ENCODE measurements at regions not wholly inside any gene's neighbourhood (a gene's known extent, or its start where the extent isn't known, plus 50 kb on each side); places are given as distances from the start of the nearest gene placed in this dataset.

DNA sequence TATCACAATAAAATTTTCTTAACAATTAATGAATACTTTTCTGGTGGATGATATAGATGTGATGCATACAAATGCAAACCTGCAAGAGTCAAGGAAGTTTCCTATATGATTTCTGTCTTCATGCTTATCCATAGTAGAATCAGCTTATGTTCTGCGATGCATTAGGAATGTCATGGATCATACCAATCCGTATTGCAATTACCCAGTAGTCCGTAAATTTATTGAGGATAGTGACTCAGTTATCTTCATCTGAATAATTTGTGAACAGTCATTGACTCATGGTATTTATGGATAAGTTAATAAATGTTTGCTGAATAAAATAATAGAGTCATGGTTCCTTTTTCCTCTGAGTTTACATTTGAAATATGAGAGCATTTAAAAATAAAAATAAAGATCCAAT, 483.4 kb downstream of the LRFN5 start:
- no peak overlapping the region for H3K27ac ChIP-seq (ENCODE audit: low read depth, low read length)
- H3K9me3 ChIP-seq (ENCODE audit: insufficient read depth, low read depth, low read length): no peaks in the 10 kb centered on the region
- no peak overlapping the region for H3K4me3 ChIP-seq (ENCODE audit: low read depth, low read length)
- H4K8ac ChIP-seq (ENCODE audit: low read depth, low read length): no peak overlapping the region
- H3K79me2 ChIP-seq (ENCODE audit: control insufficient read depth, insufficient read depth, low read length, poor library complexity): no peaks in the 10 kb centered on the region
- no peaks in the 10 kb centered on the region for H3K27me3 ChIP-seq (ENCODE audit: insufficient read depth, low read length)
- no peak overlapping the region for H3K14ac ChIP-seq (ENCODE audit: low read length)
- H3K4me1 ChIP-seq (ENCODE audit: control insufficient read depth in 1 of 2, insufficient read depth in 2 of 2, low read length in 2 of 2): no peaks in the 10 kb centered on the region
- no peak for DNase-seq
- H4K12ac ChIP-seq (ENCODE audit: low read depth, low read length): no peak overlapping the region
- no peak overlapping the region for H3K23ac ChIP-seq (ENCODE audit: low read length)
- H3K36me3 ChIP-seq (ENCODE audit: control insufficient read depth in 1 of 2, insufficient read depth in 2 of 2, low read length in 2 of 2): no peaks in the 10 kb centered on the region
- H2BK12ac ChIP-seq (ENCODE audit: low read length): no peak overlapping the region
- H2BK120ac ChIP-seq (ENCODE audit: insufficient read depth, low read length, poor library complexity): no peak overlapping the region
- H4K91ac ChIP-seq (ENCODE audit: low read depth, low read length): no peak overlapping the region
- H3K4me2 ChIP-seq (ENCODE audit: low read length): no peak overlapping the region
- WGBS (ENCODE audit: extremely low coverage, insufficient coverage, insufficient read length): no CpG with 5 or more reads among the region's 3 CpGs
- no peak overlapping the region for H2AK5ac ChIP-seq (ENCODE audit: low read length)
- no peak overlapping the region for H3K9ac ChIP-seq (ENCODE audit: low read length)
- no peak overlapping the region for H3K18ac ChIP-seq (ENCODE audit: low read length)
- H2AFZ ChIP-seq (ENCODE audit: insufficient read depth, low read length, poor library complexity): no peak overlapping the region
- H2BK5ac ChIP-seq (ENCODE audit: low read depth, low read length, poor library complexity): no peak overlapping the region
- no peaks in the 10 kb centered on the region for H3K79me1 ChIP-seq (ENCODE audit: low read length)
- H3K4ac ChIP-seq (ENCODE audit: low read depth, low read length): no peak overlapping the region

- Histone ChIP-seq H3K9ac (ENCODE audit: low read length) (no peak overlapping the region), H2BK5ac (ENCODE audit: low read depth, low read length, poor library complexity) (no peak overlapping the region), H3K4me2 (ENCODE audit: low read length) (no peak overlapping the region), H3K18ac (ENCODE audit: low read length) (no peak overlapping the region), H3K4me3 (ENCODE audit: low read depth, low read length) (no peak overlapping the region), H2AK5ac (ENCODE audit: low read length) (no peak overlapping the region), H3K9me3 (ENCODE audit: insufficient read depth, low read depth, low read length) (no peaks in the 10 kb centered on the region), H3K27me3 (ENCODE audit: insufficient read depth, low read length) (no peaks in the 10 kb centered on the region), H3K79me1 (ENCODE audit: low read length) (no peaks in the 10 kb centered on the region), H4K91ac (ENCODE audit: low read depth, low read length) (no peak overlapping the region), H4K12ac (ENCODE audit: low read depth, low read length) (no peak overlapping the region), H3K36me3 (ENCODE audit: control insufficient read depth in 1 of 2, insufficient read depth in 2 of 2, low read length in 2 of 2) (no peaks in the 10 kb centered on the region), H4K8ac (ENCODE audit: low read depth, low read length) (no peak overlapping the region), H3K23ac (ENCODE audit: low read length) (no peak overlapping the region), H2BK120ac (ENCODE audit: insufficient read depth, low read length, poor library complexity) (no peak overlapping the region), H3K4me1 (ENCODE audit: control insufficient read depth in 1 of 2, insufficient read depth in 2 of 2, low read length in 2 of 2) (no peaks in the 10 kb centered on the region), H2BK12ac (ENCODE audit: low read length) (no peak overlapping the region), H3K14ac (ENCODE audit: low read length) (no peak overlapping the region), H3K27ac (ENCODE audit: low read depth, low read length) (no peak overlapping the region), H3K4ac (ENCODE audit: low read depth, low read length) (no peak overlapping the region), H3K79me2 (ENCODE audit: control insufficient read depth, insufficient read depth, low read length, poor library complexity) (no peaks in the 10 kb centered on the region), H2AFZ (ENCODE audit: insufficient read depth, low read length, poor library complexity) (no peak overlapping the region)
- no peak for DNase-seq
Measured at GRCh38 chr14:42079911-42080310, 473.2 kb downstream of the LRFN5 start.

GRCh38 chr14:42078345-42078744, 471.7 kb downstream of the LRFN5 start:
- H4K91ac ChIP-seq (ENCODE audit: low read depth, low read length): no peak overlapping the region
- no peak overlapping the region for H3K4me3 ChIP-seq (ENCODE audit: low read depth, low read length)
- no peak overlapping the region for H3K4me2 ChIP-seq (ENCODE audit: low read length)
- H2AK5ac ChIP-seq (ENCODE audit: low read length): no peak overlapping the region
- DNase-seq: no peak
- H2AFZ ChIP-seq (ENCODE audit: insufficient read depth, low read length, poor library complexity): no peak overlapping the region
- no CpG with 5 or more reads among the region's 2 CpGs for WGBS (ENCODE audit: extremely low coverage, insufficient coverage, insufficient read length)
- no peaks in the 10 kb centered on the region for H3K4me1 ChIP-seq (ENCODE audit: control insufficient read depth in 1 of 2, insufficient read depth in 2 of 2, low read length in 2 of 2)
- H3K79me1 ChIP-seq (ENCODE audit: low read length): no peaks in the 10 kb centered on the region
- no peak overlapping the region for H3K4ac ChIP-seq (ENCODE audit: low read depth, low read length)
- H3K14ac ChIP-seq (ENCODE audit: low read length): no peak overlapping the region
- H2BK120ac ChIP-seq (ENCODE audit: insufficient read depth, low read length, poor library complexity): no peak overlapping the region
- H4K8ac ChIP-seq (ENCODE audit: low read depth, low read length): no peak overlapping the region
- H3K9me3 ChIP-seq (ENCODE audit: insufficient read depth, low read depth, low read length): no peaks in the 10 kb centered on the region
- no peak overlapping the region for H2BK5ac ChIP-seq (ENCODE audit: low read depth, low read length, poor library complexity)
- H3K18ac ChIP-seq (ENCODE audit: low read length): no peak overlapping the region
- no peaks in the 10 kb centered on the region for H3K36me3 ChIP-seq (ENCODE audit: control insufficient read depth in 1 of 2, insufficient read depth in 2 of 2, low read length in 2 of 2)
- H3K27ac ChIP-seq (ENCODE audit: low read depth, low read length): no peak overlapping the region
- H2BK12ac ChIP-seq (ENCODE audit: low read length): no peak overlapping the region
- no peak overlapping the region for H4K12ac ChIP-seq (ENCODE audit: low read depth, low read length)
- no peaks in the 10 kb centered on the region for H3K79me2 ChIP-seq (ENCODE audit: control insufficient read depth, insufficient read depth, low read length, poor library complexity)
- no peak overlapping the region for H3K9ac ChIP-seq (ENCODE audit: low read length)
- H3K23ac ChIP-seq (ENCODE audit: low read length): no peak overlapping the region
- no peaks in the 10 kb centered on the region for H3K27me3 ChIP-seq (ENCODE audit: insufficient read depth, low read length)

GRCh38 chr14:42070031-42070430, 463.4 kb downstream of the LRFN5 start:
- Histone ChIP-seq H3K4me1 (ENCODE audit: control insufficient read depth in 1 of 2, insufficient read depth in 2 of 2, low read length in 2 of 2) (no peaks in the 10 kb centered on the region), H2AFZ (ENCODE audit: insufficient read depth, low read length, poor library complexity) (no peak overlapping the region), H3K23ac (ENCODE audit: low read length) (no peak overlapping the region), H3K79me1 (ENCODE audit: low read length) (no peaks in the 10 kb centered on the region), H2BK120ac (ENCODE audit: insufficient read depth, low read length, poor library complexity) (no peak overlapping the region), H2BK5ac (ENCODE audit: low read depth, low read length, poor library complexity) (no peak overlapping the region), H3K27ac (ENCODE audit: low read depth, low read length) (no peak overlapping the region), H3K9ac (ENCODE audit: low read length) (no peak overlapping the region), H3K9me3 (ENCODE audit: insufficient read depth, low read depth, low read length) (no peaks in the 10 kb centered on the region), H4K8ac (ENCODE audit: low read depth, low read length) (no peak overlapping the region), H2AK5ac (ENCODE audit: low read length) (no peak overlapping the region), H3K79me2 (ENCODE audit: control insufficient read depth, insufficient read depth, low read length, poor library complexity) (no peaks in the 10 kb centered on the region), H3K4me3 (ENCODE audit: low read depth, low read length) (no peak overlapping the region), H3K14ac (ENCODE audit: low read length) (no peak overlapping the region), H3K4ac (ENCODE audit: low read depth, low read length) (no peak overlapping the region), H4K91ac (ENCODE audit: low read depth, low read length) (no peak overlapping the region), H3K18ac (ENCODE audit: low read length) (no peak overlapping the region), H3K27me3 (ENCODE audit: insufficient read depth, low read length) (no peaks in the 10 kb centered on the region), H4K12ac (ENCODE audit: low read depth, low read length) (no peak overlapping the region), H3K36me3 (ENCODE audit: control insufficient read depth in 1 of 2, insufficient read depth in 2 of 2, low read length in 2 of 2) (no peaks in the 10 kb centered on the region), H3K4me2 (ENCODE audit: low read length) (no peak overlapping the region), H2BK12ac (ENCODE audit: low read length) (no peak overlapping the region)
- no peak for DNase-seq
- WGBS (ENCODE audit: extremely low coverage, insufficient coverage, insufficient read length): no CpG with 5 or more reads among the region's 3 CpGs

DNA sequence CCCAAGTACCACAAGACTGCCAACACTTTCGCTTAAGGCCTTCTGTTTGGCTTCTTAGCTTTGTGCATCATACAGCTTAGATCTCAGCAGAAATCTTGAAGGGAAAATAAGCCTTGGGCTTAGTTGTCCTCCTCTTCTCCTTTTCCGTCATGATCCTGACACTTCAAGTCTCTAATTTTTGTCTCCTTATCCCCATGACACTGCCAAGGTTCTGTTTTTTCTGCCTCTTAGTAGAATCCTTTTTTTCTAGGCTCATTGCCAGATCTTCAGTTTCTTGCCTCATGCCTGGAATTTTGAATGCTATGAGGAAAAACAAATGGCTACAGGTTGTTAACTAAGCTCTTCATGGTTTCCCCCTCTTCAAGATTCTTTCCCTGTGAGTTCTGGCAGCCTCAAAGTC, 450.4 kb downstream of the LRFN5 start:
- H3K27me3 ChIP-seq (ENCODE audit: insufficient read depth, low read length): no peaks in the 10 kb centered on the region
- H3K4me2 ChIP-seq (ENCODE audit: low read length): no peak overlapping the region
- H4K91ac ChIP-seq (ENCODE audit: low read depth, low read length): no peak overlapping the region
- no peak overlapping the region for H3K18ac ChIP-seq (ENCODE audit: low read length)
- no peaks in the 10 kb centered on the region for H3K36me3 ChIP-seq (ENCODE audit: control insufficient read depth in 1 of 2, insufficient read depth in 2 of 2, low read length in 2 of 2)
- no peak overlapping the region for H2BK12ac ChIP-seq (ENCODE audit: low read length)
- H2BK5ac ChIP-seq (ENCODE audit: low read depth, low read length, poor library complexity): no peak overlapping the region
- H3K23ac ChIP-seq (ENCODE audit: low read length): no peak overlapping the region
- H3K4me3 ChIP-seq (ENCODE audit: low read depth, low read length): no peak overlapping the region
- H2AFZ ChIP-seq (ENCODE audit: insufficient read depth, low read length, poor library complexity): no peak overlapping the region
- no peaks in the 10 kb centered on the region for H3K4me1 ChIP-seq (ENCODE audit: control insufficient read depth in 1 of 2, insufficient read depth in 2 of 2, low read length in 2 of 2)
- H3K79me1 ChIP-seq (ENCODE audit: low read length): no peaks in the 10 kb centered on the region
- no peak for DNase-seq
- no peaks in the 10 kb centered on the region for H3K9me3 ChIP-seq (ENCODE audit: insufficient read depth, low read depth, low read length)
- H3K27ac ChIP-seq (ENCODE audit: low read depth, low read length): no peak overlapping the region
- no peak overlapping the region for H2AK5ac ChIP-seq (ENCODE audit: low read length)
- H2BK120ac ChIP-seq (ENCODE audit: insufficient read depth, low read length, poor library complexity): no peak overlapping the region
- H4K12ac ChIP-seq (ENCODE audit: low read depth, low read length): no peak overlapping the region
- no peak overlapping the region for H4K8ac ChIP-seq (ENCODE audit: low read depth, low read length)
- no peak overlapping the region for H3K9ac ChIP-seq (ENCODE audit: low read length)
- WGBS (ENCODE audit: extremely low coverage, insufficient coverage, insufficient read length): no CpG with 5 or more reads among the region's 2 CpGs
- H3K79me2 ChIP-seq (ENCODE audit: control insufficient read depth, insufficient read depth, low read length, poor library complexity): no peaks in the 10 kb centered on the region
- H3K14ac ChIP-seq (ENCODE audit: low read length): no peak overlapping the region
- H3K4ac ChIP-seq (ENCODE audit: low read depth, low read length): no peak overlapping the region
